MM.1S (cell line): ENCODE measurements at regions not wholly inside any gene's neighbourhood (a gene's known extent, or its start where the extent isn't known, plus 50 kb on each side); places are given as distances from the start of the nearest gene placed in this dataset.
A peak's percentile ranks its signal among the peaks of the same experiment; 100 is the strongest.
"Not testable (repeated sequence)": the region's sequence is repeated elsewhere in the genome, so short reads cannot be mapped to it uniquely, and the experiment has no call there.

ENCODE experiments used
- DNase-seq: peaks from one replicate; pipeline ENCODE4 v3.0.0-alpha.2; 2015
- H2AFZ ChIP-seq: fragments of 300-600 bp; sonication (generic); 2 replicates; pipeline ENCODE4 v1.6.0; 2016; ENCODE audit warnings: antibody characterized with exemption, low read length
- H3F3A ChIP-seq: fragments of 300-600 bp; sonication (generic); 2 replicates; pipeline ENCODE4 v1.6.1; 2016; ENCODE audit warnings: mild to moderate bottlenecking, antibody characterized with exemption, low read length, moderate library complexity, mixed read lengths; ENCODE audit not compliant: insufficient read depth
- H3K27ac ChIP-seq: fragments of 300-600 bp; sonication (generic); 2 replicates; pipeline ENCODE4 v1.5.1; 2016; ENCODE audit warnings: mild to moderate bottlenecking, low read length
- H3K27me3 ChIP-seq: fragments of 300-600 bp; sonication (generic); replicated peaks from 2 replicates; pipeline ENCODE4 v1.6.0; 2016; ENCODE audit warnings: low read length; ENCODE audit not compliant: insufficient read depth
- H3K36me3 ChIP-seq: fragments of 300-600 bp; sonication (generic); replicated peaks from 2 replicates; pipeline ENCODE4 v1.6.1; 2016; ENCODE audit warnings: mild to moderate bottlenecking, low read length, mixed read lengths; ENCODE audit not compliant: insufficient read depth
- H3K4me1 ChIP-seq: fragments of 300-600 bp; sonication (generic); 2 replicates; pipeline ENCODE4 v1.6.1; 2016; ENCODE audit warnings: low read length, mixed read lengths
- H3K4me2 ChIP-seq: fragments of 300-600 bp; sonication (generic); 2 replicates; pipeline ENCODE4 v1.6.0; 2016; ENCODE audit warnings: low read depth, low read length
- H3K4me3 ChIP-seq: fragments of 300-600 bp; sonication (generic); 2 replicates; pipeline ENCODE4 v1.5.1; 2016; ENCODE audit warnings: low read length, mixed read lengths
- H3K79me2 ChIP-seq: fragments of 300-600 bp; sonication (generic); 2 replicates; pipeline ENCODE4 v1.6.1; 2016; ENCODE audit warnings: mixed run types, low read length, mixed read lengths
- H3K9ac ChIP-seq: fragments of 300-600 bp; sonication (generic); 2 replicates; pipeline ENCODE4 v1.6.1; 2016; ENCODE audit warnings: low read length, mixed read lengths
- H3K9me2 ChIP-seq: fragments of 300-600 bp; sonication (generic); replicated peaks from 2 replicates; pipeline ENCODE4 v1.6.1; 2016; ENCODE audit warnings: mild to moderate bottlenecking, low read length, mixed read lengths; ENCODE audit not compliant: insufficient read depth
- H3K9me3 ChIP-seq: fragments of 300-600 bp; sonication (generic); replicated peaks from 2 replicates; pipeline ENCODE4 v1.6.1; 2016; ENCODE audit warnings: mild to moderate bottlenecking, low read length, mixed read lengths; ENCODE audit not compliant: insufficient read depth
- H4K20me1 ChIP-seq: fragments of 300-600 bp; sonication (generic); 2 replicates; pipeline ENCODE4 v1.6.1; 2016; ENCODE audit warnings: mild to moderate bottlenecking, low read length, moderate library complexity, mixed read lengths; ENCODE audit not compliant: insufficient read depth
- EZH2 ChIP-seq: fragments of 300-600 bp; sonication (generic); optimal IDR thresholded peaks from 2 replicates; pipeline ENCODE3; 2017; ENCODE audit warnings: low read depth, mild to moderate bottlenecking, antibody characterized with exemption, low read length, mixed read lengths
- EZH2phosphoT487 ChIP-seq: fragments of 300-600 bp; sonication (generic); IDR thresholded peaks from 2 replicates; pipeline ENCODE4 v1.6.1; 2018; ENCODE audit warnings: antibody characterized with exemption, low read length
- TF ChIP-seq, protein P1 (sequence below): fragments of 300-600 bp; sonication (generic); IDR thresholded peaks from 2 replicates; pipeline ENCODE4 v1.5.1; 2016; ENCODE audit warnings: antibody characterized with exemption, low read length, mixed read lengths

DNA sequence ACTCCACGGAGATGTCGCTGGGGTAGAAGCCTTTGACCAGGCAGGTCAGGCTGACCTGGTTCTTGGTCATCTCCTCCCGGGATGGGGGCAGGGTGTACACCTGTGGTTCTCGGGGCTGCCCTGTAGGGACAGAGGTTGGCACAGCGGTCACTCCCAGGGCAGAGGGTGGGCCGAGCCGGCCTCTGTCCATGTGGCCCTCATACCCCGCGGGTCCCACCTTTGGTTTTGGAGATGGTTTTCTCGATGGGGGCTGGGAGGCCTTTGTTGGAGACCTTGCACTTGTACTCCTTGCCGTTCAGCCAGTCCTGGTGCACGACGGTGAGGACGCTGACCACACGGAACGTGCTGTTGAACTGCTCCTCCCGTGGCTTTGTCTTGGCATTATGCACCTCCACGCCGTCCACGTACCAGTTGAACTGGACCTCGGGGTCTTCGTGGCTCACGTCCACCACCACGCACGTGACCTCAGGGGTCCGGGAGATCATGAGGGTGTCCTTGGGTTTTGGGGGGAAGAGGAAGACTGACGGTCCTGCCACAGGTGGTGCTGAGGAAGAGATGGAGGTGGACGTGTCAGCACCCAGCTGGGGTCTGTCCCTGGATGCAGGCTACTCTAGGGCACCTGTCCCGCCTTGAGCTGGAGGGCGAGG lies 117.1 kb downstream of the TMEM121 start:
- H3K4me2 ChIP-seq, H3K9me2 ChIP-seq, H2AFZ ChIP-seq, H3K36me3 ChIP-seq, H3K4me1 ChIP-seq, H3K4me3 ChIP-seq, H3F3A ChIP-seq, DNase-seq, H3K9me3 ChIP-seq, H3K27ac ChIP-seq, H3K79me2 ChIP-seq, H3K9ac ChIP-seq, H3K27me3 ChIP-seq, H4K20me1 ChIP-seq: not testable (repeated sequence)

DNA sequence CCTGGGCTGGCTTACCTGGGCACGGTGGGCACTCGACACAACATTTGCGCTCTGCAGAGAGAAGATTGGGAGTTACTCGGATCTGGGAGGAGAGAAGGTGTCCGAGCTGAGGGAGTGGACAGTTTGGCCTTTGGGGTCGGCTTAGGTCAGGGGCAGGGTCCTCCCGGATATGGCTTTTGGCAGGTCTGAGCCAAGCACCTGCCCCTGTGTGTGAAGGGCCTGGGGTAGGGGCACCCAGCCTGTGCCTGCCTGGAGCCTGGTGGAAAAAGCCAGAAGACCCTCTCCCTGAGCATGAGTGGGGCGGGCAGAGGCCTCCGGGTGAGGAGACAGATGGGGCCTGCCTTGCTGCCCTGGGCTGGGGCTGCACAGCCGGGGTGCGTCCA lies 117.7 kb downstream of the TMEM121 start:
- not testable (repeated sequence) for H3K79me2 ChIP-seq, H3K4me2 ChIP-seq, DNase-seq, H2AFZ ChIP-seq, H3F3A ChIP-seq, H4K20me1 ChIP-seq, H3K36me3 ChIP-seq, H3K27ac ChIP-seq, H3K4me1 ChIP-seq, H3K9me3 ChIP-seq, H3K9me2 ChIP-seq, H3K9ac ChIP-seq, H3K27me3 ChIP-seq, H3K4me3 ChIP-seq

DNA sequence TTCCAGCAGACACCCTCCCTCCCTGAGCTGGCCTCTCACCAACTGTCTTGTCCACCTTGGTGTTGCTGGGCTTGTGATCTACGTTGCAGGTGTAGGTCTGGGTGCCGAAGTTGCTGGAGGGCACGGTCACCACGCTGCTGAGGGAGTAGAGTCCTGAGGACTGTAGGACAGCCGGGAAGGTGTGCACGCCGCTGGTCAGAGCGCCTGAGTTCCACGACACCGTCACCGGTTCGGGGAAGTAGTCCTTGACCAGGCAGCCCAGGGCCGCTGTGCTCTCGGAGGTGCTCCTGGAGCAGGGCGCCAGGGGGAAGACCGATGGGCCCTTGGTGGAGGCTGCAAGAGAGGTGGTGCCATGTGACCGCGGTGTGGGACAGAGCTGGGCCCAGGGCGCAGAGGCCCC lies 118.1 kb downstream of the TMEM121 start:
- H3K27ac ChIP-seq, H3K9me3 ChIP-seq: not testable (repeated sequence)

DNA sequence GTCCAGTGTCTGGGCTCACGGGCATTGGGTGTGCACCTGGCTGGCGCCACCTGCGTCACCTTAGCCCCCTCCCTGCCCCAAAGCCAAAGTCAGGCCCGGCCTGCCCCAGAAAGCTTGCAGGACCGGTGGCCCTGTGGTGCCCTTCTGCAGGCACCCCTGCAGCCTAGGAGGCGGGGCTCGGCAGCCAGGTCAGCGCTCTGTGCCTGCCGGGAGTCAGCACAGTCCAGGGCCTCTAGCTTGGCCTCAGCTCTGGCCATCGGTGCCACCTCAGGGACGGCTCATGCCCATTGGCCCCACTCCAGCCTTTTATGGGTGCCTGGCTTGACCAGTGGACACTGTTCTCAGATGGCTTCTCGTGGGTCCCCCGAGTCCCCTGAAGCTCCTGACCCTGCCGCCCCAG lies 118.5 kb downstream of the TMEM121 start:
- not testable (repeated sequence) for H3K9ac ChIP-seq, H3K4me2 ChIP-seq, DNase-seq, H3K4me3 ChIP-seq, H3K4me1 ChIP-seq, H3K36me3 ChIP-seq, H3K27ac ChIP-seq, H3K27me3 ChIP-seq, H3F3A ChIP-seq, H4K20me1 ChIP-seq, H2AFZ ChIP-seq, H3K9me2 ChIP-seq, H3K79me2 ChIP-seq, H3K9me3 ChIP-seq

More for the DNA sequence above, 118.1 kb downstream of the TMEM121 start:
- not testable (repeated sequence) for H3K9me2 ChIP-seq, H3F3A ChIP-seq, H3K79me2 ChIP-seq, H3K27me3 ChIP-seq, H2AFZ ChIP-seq, H3K36me3 ChIP-seq, H3K9ac ChIP-seq, H3K4me2 ChIP-seq, H3K4me3 ChIP-seq, H4K20me1 ChIP-seq, DNase-seq, H3K4me1 ChIP-seq

- not testable (repeated sequence) for H3K9me3 ChIP-seq, H3K4me1 ChIP-seq, H3K79me2 ChIP-seq, H2AFZ ChIP-seq, H3K4me3 ChIP-seq, H3K27me3 ChIP-seq, DNase-seq, H4K20me1 ChIP-seq, H3K9me2 ChIP-seq, H3K36me3 ChIP-seq, H3F3A ChIP-seq, H3K4me2 ChIP-seq
- Histone ChIP-seq H3K27ac (peak overlapping the region; percentile 51; the same call in 1 of the 2 replicates), H3K9ac (peak overlapping the region; percentile 42; the same call in 1 of the 2 replicates)
These were observed 119.0 kb downstream of the TMEM121 start for GRCh38 chr14:105645389-105645788.

- Histone ChIP-seq H3K27me3 (no peaks in the 10 kb centered on the region), H3K79me2 (no peaks in the 10 kb centered on the region), H3K4me1 (no peaks in the 10 kb centered on the region), H3K4me2 (no peak overlapping the region), H3K4me3 (no peak overlapping the region), H3K9me2 (no peaks in the 10 kb centered on the region), H3K27ac (no peak overlapping the region), H2AFZ (no peak overlapping the region), H3K36me3 (no peaks in the 10 kb centered on the region), H3K9me3 (no peaks in the 10 kb centered on the region), H3F3A (no peaks in the 10 kb centered on the region), H3K9ac (no peak overlapping the region), H4K20me1 (no peaks in the 10 kb centered on the region)
- no peak for DNase-seq
- no peak for TF ChIP-seq EZH2phosphoT487
- TF ChIP-seq, protein P1, sequence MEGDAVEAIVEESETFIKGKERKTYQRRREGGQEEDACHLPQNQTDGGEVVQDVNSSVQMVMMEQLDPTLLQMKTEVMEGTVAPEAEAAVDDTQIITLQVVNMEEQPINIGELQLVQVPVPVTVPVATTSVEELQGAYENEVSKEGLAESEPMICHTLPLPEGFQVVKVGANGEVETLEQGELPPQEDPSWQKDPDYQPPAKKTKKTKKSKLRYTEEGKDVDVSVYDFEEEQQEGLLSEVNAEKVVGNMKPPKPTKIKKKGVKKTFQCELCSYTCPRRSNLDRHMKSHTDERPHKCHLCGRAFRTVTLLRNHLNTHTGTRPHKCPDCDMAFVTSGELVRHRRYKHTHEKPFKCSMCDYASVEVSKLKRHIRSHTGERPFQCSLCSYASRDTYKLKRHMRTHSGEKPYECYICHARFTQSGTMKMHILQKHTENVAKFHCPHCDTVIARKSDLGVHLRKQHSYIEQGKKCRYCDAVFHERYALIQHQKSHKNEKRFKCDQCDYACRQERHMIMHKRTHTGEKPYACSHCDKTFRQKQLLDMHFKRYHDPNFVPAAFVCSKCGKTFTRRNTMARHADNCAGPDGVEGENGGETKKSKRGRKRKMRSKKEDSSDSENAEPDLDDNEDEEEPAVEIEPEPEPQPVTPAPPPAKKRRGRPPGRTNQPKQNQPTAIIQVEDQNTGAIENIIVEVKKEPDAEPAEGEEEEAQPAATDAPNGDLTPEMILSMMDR, result no peak
- no peak for TF ChIP-seq EZH2
These were observed 119.8 kb downstream of the TMEM121 start for GRCh38 chr14:105646175-105646574.

GRCh38 chr14:105646711-105647281 lies 120.4 kb downstream of the TMEM121 start:
- not testable (repeated sequence) for H3K4me1 ChIP-seq, H2AFZ ChIP-seq, H3K27ac ChIP-seq, H3K9me2 ChIP-seq, H3K9ac ChIP-seq, H4K20me1 ChIP-seq, H3K4me2 ChIP-seq, H3F3A ChIP-seq, H3K9me3 ChIP-seq, H3K4me3 ChIP-seq, H3K36me3 ChIP-seq, H3K27me3 ChIP-seq, DNase-seq, H3K79me2 ChIP-seq
